CD4-positive, alpha-beta memory T cell (primary cell): ENCODE measurements at regions not wholly inside any gene's neighbourhood (a gene's known extent, or its start where the extent isn't known, plus 50 kb on each side); places are given as distances from the start of the nearest gene placed in this dataset.

Experiments used
- CTCF ChIA-PET: fragments of 350-600 bp; sonication (Branson Sonifier 250); formaldehyde crosslinking; loops from one replicate; lab custom pipeline; 2021; ENCODE audit warnings: inconsistent platforms; ENCODE audit not compliant: partially characterized antibody; lab: Charles Lee
- POLR2A ChIA-PET: fragments of 350-600 bp; sonication (Branson Sonifier 250); formaldehyde crosslinking; loops from one replicate; lab custom pipeline; 2021; ENCODE audit not compliant: partially characterized antibody; lab: Charles Lee
- DNase-seq, 5 donors: peaks; one replicate each; pipeline versions ENCODE4 v3.0.0 to v3.0.0-alpha.2; 2020 to 2022; ENCODE audit warnings: mixed read lengths in 1 of 5
- H3K27ac ChIP-seq: one replicate; pipeline ENCODE4 v1.7.0; 2013; ENCODE audit warnings: low read depth, low read length
- H3K27me3 ChIP-seq: 2 replicates; pipeline ENCODE4 v1.7.0; 2013; ENCODE audit warnings: mild to moderate bottlenecking, low read length, moderate library complexity; ENCODE audit not compliant: insufficient read depth
- H3K36me3 ChIP-seq: 2 replicates; pipeline ENCODE4 v1.7.0; 2013; ENCODE audit warnings: mild to moderate bottlenecking, low read length, moderate library complexity; ENCODE audit not compliant: insufficient read depth
- H3K4me1 ChIP-seq: 2 replicates; pipeline ENCODE4 v1.7.0; 2013; ENCODE audit warnings: mild to moderate bottlenecking, low read length, moderate library complexity; ENCODE audit not compliant: insufficient read depth
- H3K4me3 ChIP-seq, 2 donors: one replicate each; pipeline ENCODE4 v1.7.0; 2013; ENCODE audit warnings: low read length in 2 of 2, mild to moderate bottlenecking in 1 of 2
- H3K9me3 ChIP-seq, 2 donors: one replicate each; pipeline ENCODE4 v1.7.0; 2013; ENCODE audit warnings: low read length in 2 of 2, control low read depth in 1 of 2; ENCODE audit not compliant: control insufficient read depth in 1 of 2
- H3K27ac Mint-ChIP-seq, 7 donors: one replicate each; pipeline ENCODE4 v1.8.0; 2020 to 2021; ENCODE audit warnings: mixed read lengths in 7 of 7, mild to moderate bottlenecking in 6 of 7, inconsistent platforms in 3 of 7, moderate library complexity in 3 of 7
- H3K27me3 Mint-ChIP-seq, 2 donors: one replicate each; pipeline ENCODE4 v1.8.0; 2020 to 2021; ENCODE audit warnings: mixed read lengths in 2 of 2
- H3K36me3 Mint-ChIP-seq, 2 donors: one replicate each; pipeline ENCODE4 v1.8.0; 2020 to 2021; ENCODE audit warnings: mixed read lengths in 2 of 2, inconsistent platforms in 1 of 2, mild to moderate bottlenecking in 1 of 2
- H3K4me1 Mint-ChIP-seq, 4 donors: one replicate each; pipeline ENCODE4 v1.8.0; 2020 to 2021; ENCODE audit warnings: mixed read lengths in 4 of 4, mild to moderate bottlenecking in 1 of 4
- H3K4me3 Mint-ChIP-seq, 8 donors: one replicate each; pipeline ENCODE4 v1.8.0; 2020 to 2021; ENCODE audit warnings: mixed read lengths in 8 of 8, mild to moderate bottlenecking in 7 of 8, moderate library complexity in 6 of 8, inconsistent platforms in 3 of 8
- H3K9me3 Mint-ChIP-seq, 8 donors: one replicate each; pipeline ENCODE4 v1.8.0; 2020 to 2021; ENCODE audit warnings: mixed read lengths in 8 of 8, mild to moderate bottlenecking in 5 of 8, inconsistent platforms in 3 of 8, moderate library complexity in 1 of 8
- intact Hi-C: fragments of 100-400 bp; cut with micrococcal nuclease; formaldehyde crosslinking; loops from one replicate; pipeline ENCODE4 v1.15.1; 2023

DNA sequence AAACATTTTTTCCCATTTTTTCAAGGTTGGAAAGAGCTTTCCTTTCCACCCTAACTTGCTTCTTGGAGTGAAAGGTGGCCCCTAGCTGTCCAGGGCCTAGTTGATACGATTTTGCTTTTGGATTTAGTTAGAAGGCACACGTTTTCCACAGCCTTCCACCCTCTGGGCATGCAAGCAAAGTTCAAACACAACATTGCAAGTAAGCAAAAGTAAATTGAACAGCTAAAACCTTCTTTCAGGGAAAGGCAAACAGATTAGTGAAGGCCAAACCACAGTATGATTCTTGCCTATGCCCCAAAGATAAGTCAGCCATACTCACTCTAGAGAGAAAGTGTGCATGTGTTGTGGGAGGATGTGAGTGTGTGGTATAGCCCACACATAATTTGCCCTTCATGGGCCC lies 273.7 kb upstream of the KLHL29 start:
- Mint-ChIP-seq H3K9me3 (peaks cover 0 to 11% (median 6%) of the 10 kb centered on the region in 8 donors), H3K4me1 (no peaks in the 10 kb centered on the region), H3K27ac (no peak overlapping the region), H3K36me3 (no peaks in the 10 kb centered on the region), H3K27me3 (peaks cover 0 to 3% of the 10 kb centered on the region in 2 donors), H3K4me3 (no peak overlapping the region)
- Histone ChIP-seq H3K27me3 (no peaks in the 10 kb centered on the region), H3K36me3 (no peaks in the 10 kb centered on the region), H3K4me1 (no peaks in the 10 kb centered on the region), H3K9me3 (no peaks in the 10 kb centered on the region), H3K4me3 (no peak overlapping the region), H3K27ac (no peak overlapping the region)
- POLR2A ChIA-PET: no interaction called here
- CTCF ChIA-PET: no interaction called here
- intact Hi-C loops: no loop called here
- no peak for DNase-seq

DNA sequence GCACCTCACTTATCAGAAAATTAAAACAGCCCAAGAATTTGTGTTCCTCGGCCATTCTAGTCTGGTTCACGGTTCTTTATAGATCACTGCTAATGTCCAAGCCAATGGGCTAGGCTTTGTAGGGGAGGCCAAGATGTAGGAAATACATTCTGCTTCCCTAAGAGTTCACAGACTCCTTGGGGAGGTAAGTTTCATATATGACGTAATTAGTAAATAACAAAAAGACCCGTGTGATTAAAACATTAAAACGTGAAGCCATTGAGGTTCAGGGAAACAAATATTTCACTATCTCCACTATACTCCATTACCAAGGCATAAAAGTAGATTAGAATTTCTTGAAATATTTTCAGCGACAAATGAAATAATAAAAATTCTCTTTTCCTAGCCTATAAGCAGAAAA lies 272.5 kb upstream of the KLHL29 start:
- peaks cover 0 to 3% of the 10 kb centered on the region in 2 donors for H3K27me3 Mint-ChIP-seq
- Histone ChIP-seq H3K9me3 (no peaks in the 10 kb centered on the region), H3K36me3 (no peaks in the 10 kb centered on the region), H3K4me1 (no peaks in the 10 kb centered on the region), H3K27ac (no peak overlapping the region), H3K27me3 (no peaks in the 10 kb centered on the region), H3K4me3 (no peak overlapping the region)
- peaks cover 0 to 11% (median 6%) of the 10 kb centered on the region in 8 donors for H3K9me3 Mint-ChIP-seq
- no peak overlapping the region for H3K27ac Mint-ChIP-seq
- no peak overlapping the region for H3K4me3 Mint-ChIP-seq
- POLR2A ChIA-PET: no interaction called here
- intact Hi-C loops: no loop called here
- CTCF ChIA-PET: no interaction called here
- no peaks in the 10 kb centered on the region for H3K36me3 Mint-ChIP-seq
- no peaks in the 10 kb centered on the region for H3K4me1 Mint-ChIP-seq
- DNase-seq: no peak

DNA sequence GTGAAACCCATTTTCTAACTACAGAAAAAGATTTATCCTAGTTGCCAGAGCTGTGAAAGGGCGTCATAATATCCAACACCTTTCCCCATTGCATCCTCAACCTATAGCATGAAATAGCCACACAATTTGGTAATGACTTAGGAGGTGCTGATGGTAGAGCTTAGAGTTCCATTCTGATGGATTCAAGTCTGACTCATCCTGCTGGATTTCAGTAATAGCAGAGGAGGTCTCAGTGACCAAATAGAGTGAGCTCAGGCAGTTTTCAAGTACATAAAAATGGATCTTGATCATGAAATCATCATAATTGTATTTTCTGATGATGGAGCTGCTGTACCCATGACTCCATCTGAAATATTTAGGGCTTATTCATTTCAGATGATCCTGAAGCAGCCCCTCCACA lies 270.7 kb upstream of the KLHL29 start:
- CTCF ChIA-PET: no interaction called here
- no peaks in the 10 kb centered on the region for H3K9me3 ChIP-seq
- no peaks in the 10 kb centered on the region for H3K4me1 Mint-ChIP-seq
- no peak overlapping the region for H3K27ac ChIP-seq
- no peaks in the 10 kb centered on the region for H3K27me3 ChIP-seq
- H3K27me3 Mint-ChIP-seq: peaks cover 0 to 3% of the 10 kb centered on the region in 2 donors
- no peaks in the 10 kb centered on the region for H3K4me1 ChIP-seq
- H3K9me3 Mint-ChIP-seq: peaks cover 0 to 10% (median 6%) of the 10 kb centered on the region in 8 donors
- no peak for DNase-seq
- H3K36me3 ChIP-seq: no peaks in the 10 kb centered on the region
- POLR2A ChIA-PET: no interaction called here
- H3K4me3 Mint-ChIP-seq: no peak overlapping the region
- intact Hi-C loops: no loop called here
- no peak overlapping the region for H3K4me3 ChIP-seq
- no peaks in the 10 kb centered on the region for H3K36me3 Mint-ChIP-seq
- no peak overlapping the region for H3K27ac Mint-ChIP-seq

DNA sequence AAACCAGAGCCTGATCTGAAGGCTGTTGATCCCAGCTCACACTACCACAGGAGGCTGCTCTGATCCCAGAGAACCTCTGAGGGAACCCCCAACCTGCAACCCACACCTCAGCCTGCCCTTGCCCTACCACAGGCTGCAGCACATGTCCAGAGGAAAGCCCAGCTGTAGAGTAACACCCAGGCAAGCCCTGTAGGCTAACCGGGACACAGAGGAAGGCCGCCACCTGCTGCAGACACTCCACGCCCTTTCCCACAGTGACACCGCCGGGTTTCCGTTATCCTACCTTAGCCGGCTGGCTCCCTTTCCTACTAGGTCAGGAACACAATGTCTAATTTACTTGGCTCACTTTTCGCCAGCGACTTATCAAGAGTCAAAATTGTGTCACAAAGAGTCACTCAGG lies 266.7 kb upstream of the KLHL29 start:
- Histone ChIP-seq H3K9me3 (no peaks in the 10 kb centered on the region), H3K36me3 (no peaks in the 10 kb centered on the region), H3K27ac (no peak overlapping the region), H3K4me3 (no peak overlapping the region), H3K27me3 (no peaks in the 10 kb centered on the region), H3K4me1 (no peaks in the 10 kb centered on the region)
- no peaks in the 10 kb centered on the region for H3K36me3 Mint-ChIP-seq
- DNase-seq: no peak
- intact Hi-C loops: no loop called here
- H3K4me1 Mint-ChIP-seq: no peaks in the 10 kb centered on the region
- no peak overlapping the region for H3K4me3 Mint-ChIP-seq
- peaks cover 0 to 6% (median 2%) of the 10 kb centered on the region in 8 donors for H3K9me3 Mint-ChIP-seq
- ChIA-PET POLR2A (no interaction called here), CTCF (no interaction called here)
- H3K27ac Mint-ChIP-seq: no peak overlapping the region
- H3K27me3 Mint-ChIP-seq: peaks cover 1 to 2% of the 10 kb centered on the region in 2 donors

DNA sequence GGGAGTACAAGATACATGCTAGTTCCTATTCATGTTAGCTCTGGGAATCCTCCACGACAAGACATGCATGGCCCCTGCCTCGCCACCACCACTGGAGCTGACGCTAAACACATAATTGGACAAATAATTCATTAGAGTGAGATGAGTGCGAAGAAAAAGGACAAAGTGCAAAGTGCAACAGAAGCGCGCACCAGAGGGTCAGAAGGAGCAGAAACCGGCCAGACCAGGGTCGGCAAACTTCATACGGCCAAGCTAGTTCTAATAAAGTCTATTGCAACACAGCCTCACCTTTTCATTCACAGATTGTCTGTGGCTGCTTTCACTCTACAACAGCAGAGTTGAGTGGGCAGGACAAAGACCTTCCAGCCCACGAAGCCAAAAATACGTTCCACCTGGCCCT lies 266.1 kb upstream of the KLHL29 start:
- Histone ChIP-seq H3K27me3 (no peaks in the 10 kb centered on the region), H3K4me3 (no peak overlapping the region), H3K36me3 (no peaks in the 10 kb centered on the region), H3K27ac (no peak overlapping the region), H3K9me3 (no peaks in the 10 kb centered on the region), H3K4me1 (no peaks in the 10 kb centered on the region)
- H3K4me1 Mint-ChIP-seq: no peaks in the 10 kb centered on the region
- peaks cover 0 to 9% (median 2%) of the 10 kb centered on the region in 8 donors for H3K9me3 Mint-ChIP-seq
- H3K4me3 Mint-ChIP-seq: no peak overlapping the region
- intact Hi-C loops: no loop called here
- no peak for DNase-seq
- POLR2A ChIA-PET: no interaction called here
- no peaks in the 10 kb centered on the region for H3K36me3 Mint-ChIP-seq
- peaks cover 1 to 2% of the 10 kb centered on the region in 2 donors for H3K27me3 Mint-ChIP-seq
- H3K27ac Mint-ChIP-seq: peak overlapping the region in 1 of 7 donors; percentile 31
- CTCF ChIA-PET: no interaction called here

DNA sequence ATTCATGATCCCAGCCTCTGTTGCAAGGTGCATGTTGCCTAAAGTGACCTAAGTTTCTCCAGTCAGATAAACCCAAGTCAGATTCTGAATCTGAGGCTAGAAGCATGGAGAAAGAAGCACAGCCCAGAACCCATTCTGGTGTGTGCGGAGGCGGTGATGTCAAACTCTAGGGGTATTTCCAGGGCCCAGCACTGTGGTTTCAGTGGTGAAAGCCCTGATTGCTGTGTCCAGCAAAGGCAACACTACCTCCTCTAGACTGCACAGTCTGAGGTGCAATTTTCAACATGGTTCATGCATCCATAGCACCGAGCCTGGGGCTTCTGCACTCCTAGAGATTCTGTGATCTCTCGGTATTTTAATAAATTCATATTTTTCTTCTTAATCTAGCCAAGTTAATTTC lies 264.8 kb upstream of the KLHL29 start:
- intact Hi-C loops: no loop called here
- Histone ChIP-seq H3K36me3 (no peaks in the 10 kb centered on the region), H3K27me3 (no peaks in the 10 kb centered on the region), H3K9me3 (no peaks in the 10 kb centered on the region), H3K4me1 (no peaks in the 10 kb centered on the region), H3K27ac (no peak overlapping the region), H3K4me3 (no peak overlapping the region)
- CTCF ChIA-PET: no interaction called here
- Mint-ChIP-seq H3K9me3 (peaks cover 0 to 9% (median 2%) of the 10 kb centered on the region in 8 donors), H3K4me3 (no peak overlapping the region), H3K27ac (no peak overlapping the region), H3K4me1 (no peaks in the 10 kb centered on the region), H3K36me3 (no peaks in the 10 kb centered on the region), H3K27me3 (peaks cover 1 to 2% of the 10 kb centered on the region in 2 donors)
- DNase-seq: no peak
- POLR2A ChIA-PET: no interaction called here

DNA sequence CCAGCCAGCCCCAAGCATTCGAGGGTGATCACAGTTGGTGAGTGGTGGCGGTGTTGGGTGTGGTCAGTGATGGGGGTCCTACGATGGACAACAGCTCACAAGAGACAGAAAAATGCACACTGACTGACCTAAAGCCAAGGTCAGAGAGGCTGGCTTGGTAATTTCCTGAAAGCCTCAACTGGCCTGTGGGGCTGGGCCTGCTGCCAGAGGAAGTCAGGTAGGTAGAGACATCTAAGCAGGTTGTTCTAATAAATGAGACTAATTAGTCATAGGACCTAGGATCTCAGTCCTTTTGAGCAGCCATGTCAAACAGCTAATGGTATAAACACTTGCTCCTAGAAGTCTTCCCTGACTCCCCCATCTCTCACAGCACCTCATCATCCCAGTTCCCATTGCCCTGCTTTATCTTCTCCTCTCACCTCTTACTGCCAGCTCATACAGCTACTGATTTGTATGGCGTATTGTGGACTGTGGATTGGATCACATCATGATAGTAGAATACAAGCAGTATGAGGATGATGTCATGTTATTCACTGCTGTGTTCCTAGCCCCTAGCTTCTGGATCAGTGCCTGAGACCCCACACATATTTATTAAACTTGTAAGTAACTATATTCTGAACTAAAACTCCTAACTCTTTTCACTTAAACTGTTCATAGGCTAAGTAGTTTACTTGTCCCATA lies 262.9 kb upstream of the KLHL29 start:
- no peak for DNase-seq
- CTCF ChIA-PET: no interaction called here
- Mint-ChIP-seq H3K4me1 (no peaks in the 10 kb centered on the region), H3K9me3 (peaks cover 0 to 9% (median 0%) of the 10 kb centered on the region in 8 donors), H3K4me3 (no peak overlapping the region), H3K27me3 (peaks cover 2% of the 10 kb centered on the region in 2 donors), H3K36me3 (no peaks in the 10 kb centered on the region), H3K27ac (no peak overlapping the region)
- Histone ChIP-seq H3K9me3 (no peaks in the 10 kb centered on the region), H3K36me3 (no peaks in the 10 kb centered on the region), H3K27ac (no peak overlapping the region), H3K4me1 (no peaks in the 10 kb centered on the region), H3K4me3 (no peak overlapping the region), H3K27me3 (no peaks in the 10 kb centered on the region)
- POLR2A ChIA-PET: no interaction called here
- intact Hi-C loops: no loop called here
